Esophagus muscularis mucosa (tissue), 4 donors: ENCODE measurements at regions not wholly inside any gene's neighbourhood (a gene's known extent, or its start where the extent isn't known, plus 50 kb on each side); places are given as distances from the start of the nearest gene placed in this dataset.

Experiments
- DNase-seq: peaks from one replicate; pipeline ENCODE4 v3.0.0-alpha.2; 2017; ENCODE audit errors: extremely low spot score
- H3K27ac ChIP-seq, 4 donors: fragments of 200-600 bp; sonication (generic); replicated peaks in 1 of 4; 1 replicate in 3 of 4; 2 replicates in 1 of 4; pipeline ENCODE4 v1.5.1; 2016 to 2019; ENCODE audit warnings: mild to moderate bottlenecking in 1 of 4
- H3K27me3 ChIP-seq, 4 donors: fragments of 200-600 bp; sonication (generic); one replicate each; pipeline versions ENCODE4 v1.5.1 to v1.6.0; 2016 to 2019
- H3K36me3 ChIP-seq, 4 donors: fragments of 200-600 bp; sonication (generic); one replicate each; pipeline ENCODE4 v1.5.1; 2016 to 2019
- H3K4me1 ChIP-seq, 4 donors: fragments of 200-600 bp; sonication (generic); one replicate each; pipeline ENCODE4 v1.5.1; 2016 to 2019
- H3K4me3 ChIP-seq, 4 donors: fragments of 200-600 bp; sonication (generic); 1 replicate in 2 of 4; 2 replicates in 2 of 4; pipeline ENCODE4 v1.5.1; 2016 to 2019; ENCODE audit warnings: mild to moderate bottlenecking in 4 of 4, moderate library complexity in 1 of 4
- H3K9me3 ChIP-seq, 4 donors: fragments of 200-600 bp; sonication (generic); 1 replicate in 3 of 4; 2 replicates in 1 of 4; pipeline ENCODE4 v1.5.1; 2016 to 2019
- EP300 ChIP-seq: sonication (generic); formaldehyde crosslinking; IDR thresholded peaks from one replicate; pipeline ENCODE4 v1.6.1; 2017; ENCODE audit warnings: antibody characterized with exemption
- POLR2A ChIP-seq: fragments of 450-650 bp; IDR thresholded peaks from one replicate; pipeline ENCODE4 v1.6.1; 2017; ENCODE audit warnings: antibody characterized with exemption, moderate library complexity, mild to moderate bottlenecking, low read depth
- POLR2AphosphoS5 ChIP-seq, 2 donors: sonication (generic); formaldehyde crosslinking; IDR thresholded peaks; one replicate each; pipeline ENCODE4 v1.6.1; 2017; ENCODE audit warnings: antibody characterized with exemption in 2 of 2
- WGBS: methylation state at CpG from one replicate; pipeline ENCODE4 v1.1.5; 2018; 5-methylcytosine and 5-hydroxymethylcytosine counted together
- intact Hi-C: fragments of 100-400 bp; cut with DNase I; formaldehyde crosslinking; loops from one replicate; pipeline ENCODE4 v1.15.1; 2023
- TF ChIP-seq, protein P1 (sequence below), 3 experiments: fragments of 200-600 bp in 2 of 3; fragments of 450-650 bp in 1 of 3; sonication (generic) in 2 of 3; IDR thresholded peaks; one replicate each; pipeline ENCODE4 v1.5.1; 2017 to 2019; ENCODE audit warnings: antibody characterized with exemption in 3 of 3, mild to moderate bottlenecking in 2 of 3, moderate library complexity in 1 of 3

DNA sequence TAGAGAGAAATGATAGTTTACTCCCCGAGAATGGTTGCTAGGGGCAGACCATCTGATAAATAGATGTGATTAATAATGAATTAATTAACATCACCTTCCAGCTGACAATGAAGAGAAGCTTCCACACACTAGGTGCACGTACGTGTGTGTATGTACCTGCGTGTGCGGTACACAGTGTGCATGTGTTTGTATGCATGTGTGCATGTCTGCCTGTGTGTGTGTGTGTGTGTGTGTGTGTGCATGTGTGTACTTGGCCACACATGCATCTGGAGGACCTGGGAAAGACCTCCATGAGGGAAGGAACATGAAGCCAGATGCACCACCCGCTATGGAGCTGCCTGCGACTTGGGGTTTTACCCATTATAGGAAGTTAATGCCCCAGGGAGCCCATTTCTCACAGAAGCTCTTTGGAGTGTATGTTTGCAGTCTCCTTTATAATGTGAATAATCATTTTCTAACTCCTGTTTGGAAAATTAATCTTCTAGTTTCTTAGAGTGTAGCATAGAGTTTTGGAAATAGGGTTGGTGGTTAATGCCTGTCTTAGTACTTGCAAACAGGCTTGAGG lies 229.1 kb downstream of the ENGASE start:
- intact Hi-C loops = no loop called here
- Histone ChIP-seq H3K4me3 (no peak overlapping the region), H3K27me3 (peaks cover 0 to 67% (median under 1%) of the 10 kb centered on the region in 4 donors), H3K36me3 (no peaks in the 10 kb centered on the region), H3K4me1 (peaks cover 23 to 26% (median 24%) of the 10 kb centered on the region in 4 donors), H3K9me3 (no peaks in the 10 kb centered on the region), H3K27ac (no peak overlapping the region)
- 90% methylated on average over 7 of the region's 7 CpGs for WGBS
- no peak for DNase-seq
- no peak for TF ChIP-seq POLR2AphosphoS5 (IDR thresholded peaks at IDR 0.05)
- TF ChIP-seq, protein P1, sequence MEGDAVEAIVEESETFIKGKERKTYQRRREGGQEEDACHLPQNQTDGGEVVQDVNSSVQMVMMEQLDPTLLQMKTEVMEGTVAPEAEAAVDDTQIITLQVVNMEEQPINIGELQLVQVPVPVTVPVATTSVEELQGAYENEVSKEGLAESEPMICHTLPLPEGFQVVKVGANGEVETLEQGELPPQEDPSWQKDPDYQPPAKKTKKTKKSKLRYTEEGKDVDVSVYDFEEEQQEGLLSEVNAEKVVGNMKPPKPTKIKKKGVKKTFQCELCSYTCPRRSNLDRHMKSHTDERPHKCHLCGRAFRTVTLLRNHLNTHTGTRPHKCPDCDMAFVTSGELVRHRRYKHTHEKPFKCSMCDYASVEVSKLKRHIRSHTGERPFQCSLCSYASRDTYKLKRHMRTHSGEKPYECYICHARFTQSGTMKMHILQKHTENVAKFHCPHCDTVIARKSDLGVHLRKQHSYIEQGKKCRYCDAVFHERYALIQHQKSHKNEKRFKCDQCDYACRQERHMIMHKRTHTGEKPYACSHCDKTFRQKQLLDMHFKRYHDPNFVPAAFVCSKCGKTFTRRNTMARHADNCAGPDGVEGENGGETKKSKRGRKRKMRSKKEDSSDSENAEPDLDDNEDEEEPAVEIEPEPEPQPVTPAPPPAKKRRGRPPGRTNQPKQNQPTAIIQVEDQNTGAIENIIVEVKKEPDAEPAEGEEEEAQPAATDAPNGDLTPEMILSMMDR (IDR thresholded peaks at IDR 0.05) = no peak
- no peak for TF ChIP-seq POLR2A
- TF ChIP-seq EP300 = no peak

- TF ChIP-seq EP300 = no peak
- TF ChIP-seq, protein P1 (IDR thresholded peaks at IDR 0.05) = no peak
- no peak for TF ChIP-seq POLR2AphosphoS5 (IDR thresholded peaks at IDR 0.05)
- TF ChIP-seq POLR2A = no peak
- intact Hi-C loops = no loop called here
These were observed 226.8 kb downstream of the ENGASE start for GRCh38 chr17:79301469-79301868.

DNA sequence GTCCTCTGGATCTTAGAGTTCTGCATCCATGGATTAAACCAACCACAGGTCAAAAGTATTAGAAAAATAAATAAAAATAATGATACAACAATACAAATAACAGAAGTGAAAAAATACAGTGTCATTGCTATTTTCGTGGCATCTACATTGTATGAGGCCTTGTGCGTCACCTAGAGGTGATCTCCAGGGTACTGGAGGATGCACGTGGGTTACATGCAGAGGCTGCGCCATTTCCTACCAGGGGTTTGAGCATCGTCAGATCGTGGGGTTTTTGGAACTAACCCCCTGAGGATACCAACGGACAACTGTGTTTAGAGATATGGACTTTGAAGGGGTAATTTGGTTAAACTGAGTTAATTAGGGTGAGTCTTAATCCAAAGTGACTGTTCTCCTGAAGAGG lies 224.7 kb downstream of the ENGASE start:
- WGBS = 79% methylated on average over 7 of the region's 7 CpGs
- DNase-seq = no peak

More at GRCh38 chr17:79301469-79301868, 226.8 kb downstream of the ENGASE start:
- 79% methylated on average over 7 of the region's 8 CpGs for WGBS
- peaks cover 0 to 74% (median 3%) of the 10 kb centered on the region in 4 donors for H3K27me3 ChIP-seq
- H3K9me3 ChIP-seq = no peaks in the 10 kb centered on the region
- H3K36me3 ChIP-seq = no peaks in the 10 kb centered on the region
- no peak overlapping the region for H3K27ac ChIP-seq
- peaks cover 10 to 14% (median 12%) of the 10 kb centered on the region in 4 donors for H3K4me1 ChIP-seq
- no peak for DNase-seq
- no peak overlapping the region for H3K4me3 ChIP-seq

DNA sequence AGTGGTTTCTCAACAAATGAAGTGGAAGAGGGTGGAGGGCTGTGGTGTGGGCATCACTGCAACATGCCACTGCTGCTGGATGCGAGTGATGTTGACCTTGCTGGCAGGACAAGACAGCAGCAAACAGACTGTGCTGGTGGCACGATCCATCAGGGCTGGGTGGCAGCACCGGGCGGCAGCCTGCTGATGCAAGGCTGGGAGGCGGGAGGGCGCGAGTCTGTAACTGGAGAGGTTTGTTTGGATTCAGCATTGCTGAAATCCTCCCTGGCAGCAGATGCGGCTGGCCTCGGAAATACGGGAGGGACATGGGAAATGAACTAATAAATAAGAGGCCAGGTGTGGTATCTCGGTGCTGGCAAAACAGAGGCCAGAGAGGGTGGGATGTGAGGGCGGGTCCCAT lies 224.2 kb downstream of the ENGASE start:
- WGBS = 65% methylated on average over 12 of the region's 12 CpGs
- DNase-seq = no peak

More for the DNA sequence above, 224.7 kb downstream of the ENGASE start:
- no peak overlapping the region for H3K4me3 ChIP-seq
- TF ChIP-seq EP300 = no peak
- no peak for TF ChIP-seq POLR2AphosphoS5 (IDR thresholded peaks at IDR 0.05)
- no peak for TF ChIP-seq POLR2A
- TF ChIP-seq, protein P1 (IDR thresholded peaks at IDR 0.05) = no peak
- peaks cover 0 to 64% (median 3%) of the 10 kb centered on the region in 4 donors for H3K27me3 ChIP-seq
- H3K4me1 ChIP-seq = no peaks in the 10 kb centered on the region
- no peaks in the 10 kb centered on the region for H3K9me3 ChIP-seq
- H3K27ac ChIP-seq = no peak overlapping the region
- no peaks in the 10 kb centered on the region for H3K36me3 ChIP-seq
- intact Hi-C loops = no loop called here

More for the DNA sequence above, 224.2 kb downstream of the ENGASE start:
- no peak overlapping the region for H3K4me3 ChIP-seq
- TF ChIP-seq POLR2AphosphoS5 (IDR thresholded peaks at IDR 0.05) = no peak
- TF ChIP-seq, protein P1 (IDR thresholded peaks at IDR 0.05) = no peak
- TF ChIP-seq EP300 = no peak
- no peak for TF ChIP-seq POLR2A
- H3K9me3 ChIP-seq = no peaks in the 10 kb centered on the region
- intact Hi-C loops = no loop called here
- no peaks in the 10 kb centered on the region for H3K36me3 ChIP-seq
- no peaks in the 10 kb centered on the region for H3K4me1 ChIP-seq
- H3K27ac ChIP-seq = no peak overlapping the region
- H3K27me3 ChIP-seq = peaks cover 0 to 63% (median 3%) of the 10 kb centered on the region in 4 donors
